GM23338 (cell line): ENCODE measurements at regions not wholly inside any gene's neighbourhood (a gene's known extent, or its start where the extent isn't known, plus 50 kb on each side); places are given as distances from the start of the nearest gene placed in this dataset.

Source experiments
- CTCF ChIP-seq, 2 experiments: fragments of 200-600 bp in 1 of 2; sonication (generic) in 1 of 2; conservative IDR thresholded peaks; 2 replicates each; pipeline versions ENCODE4 v1.5.1 to v1.6.1; 2016 to 2017; ENCODE audit warnings: antibody characterized with exemption in 2 of 2, low read depth in 2 of 2, mild to moderate bottlenecking in 2 of 2, moderate library complexity in 1 of 2
- EZH2 ChIP-seq: fragments of 200-600 bp; sonication (generic); IDR thresholded peaks from one replicate; pipeline ENCODE4 v1.8.0; 2017; ENCODE audit warnings: antibody characterized with exemption, mild to moderate bottlenecking, low read depth; ENCODE audit not compliant: unreplicated experiment
- EZH2phosphoT487 ChIP-seq: fragments of 200-600 bp; sonication (generic); IDR thresholded peaks from one replicate; pipeline ENCODE4 v1.8.1; 2018; ENCODE audit warnings: antibody characterized with exemption; ENCODE audit not compliant: unreplicated experiment
- JUNB ChIP-seq: IDR thresholded peaks from one replicate; pipeline ENCODE4 v1.6.1; 2016; ENCODE audit warnings: antibody characterized with exemption; ENCODE audit not compliant: unreplicated experiment
- POLR2AphosphoS5 ChIP-seq: IDR thresholded peaks from 2 replicates; pipeline ENCODE4 v1.6.1; 2016; ENCODE audit warnings: antibody characterized with exemption, low read depth
- REST ChIP-seq: IDR thresholded peaks from one replicate; pipeline ENCODE4 v1.6.1; 2018; ENCODE audit warnings: antibody characterized with exemption; ENCODE audit not compliant: unreplicated experiment
- ZNF331 ChIP-seq: fragments of 250-450 bp; sonication (Bioruptor Pico); IDR thresholded peaks from 2 replicates; pipeline ENCODE4 v1.5.0; 2020; ENCODE audit warnings: low read depth, mild to moderate bottlenecking, moderate library complexity
- ZNF462 ChIP-seq: fragments of 250-450 bp; sonication (Bioruptor Pico); IDR thresholded peaks from 2 replicates; pipeline ENCODE4 v1.5.0; 2020; ENCODE audit warnings: mild to moderate bottlenecking, moderate library complexity

- no peak for TF ChIP-seq ZNF462 (CRISPR knock-in tag)
- no peak for TF ChIP-seq ZNF331 (CRISPR knock-in tag)
- no peak for TF ChIP-seq JUNB
- no peak for TF ChIP-seq REST
- no peak for TF ChIP-seq CTCF (conservative IDR thresholded peaks at IDR 0.05; ENCODE audit: low read depth in 2 of 2)
- no peak for TF ChIP-seq POLR2AphosphoS5
- no peak for TF ChIP-seq EZH2phosphoT487
- TF ChIP-seq EZH2 = no peak
Measured at GRCh38 chr19:28618504-28618903, 594.4 kb downstream of the UQCRFS1 start (continued).
